Loucy (cell line): ENCODE measurements at regions not wholly inside any gene's neighbourhood (a gene's known extent, or its start where the extent isn't known, plus 50 kb on each side); places are given as distances from the start of the nearest gene placed in this dataset.

Experiments
- EZH2phosphoT487 ChIP-seq: fragments of 200-600 bp; IDR thresholded peaks from 2 replicates; pipeline ENCODE4 v1.6.1; 2018; ENCODE audit warnings: antibody characterized with exemption, mild to moderate bottlenecking, moderate library complexity, borderline replicate concordance
- TF ChIP-seq, protein P1 (sequence below): fragments of 200-600 bp; sonication (generic); conservative IDR thresholded peaks from 2 replicates; pipeline ENCODE4 v1.5.1; 2014; ENCODE audit warnings: mild to moderate bottlenecking, antibody characterized with exemption, low read length

DNA sequence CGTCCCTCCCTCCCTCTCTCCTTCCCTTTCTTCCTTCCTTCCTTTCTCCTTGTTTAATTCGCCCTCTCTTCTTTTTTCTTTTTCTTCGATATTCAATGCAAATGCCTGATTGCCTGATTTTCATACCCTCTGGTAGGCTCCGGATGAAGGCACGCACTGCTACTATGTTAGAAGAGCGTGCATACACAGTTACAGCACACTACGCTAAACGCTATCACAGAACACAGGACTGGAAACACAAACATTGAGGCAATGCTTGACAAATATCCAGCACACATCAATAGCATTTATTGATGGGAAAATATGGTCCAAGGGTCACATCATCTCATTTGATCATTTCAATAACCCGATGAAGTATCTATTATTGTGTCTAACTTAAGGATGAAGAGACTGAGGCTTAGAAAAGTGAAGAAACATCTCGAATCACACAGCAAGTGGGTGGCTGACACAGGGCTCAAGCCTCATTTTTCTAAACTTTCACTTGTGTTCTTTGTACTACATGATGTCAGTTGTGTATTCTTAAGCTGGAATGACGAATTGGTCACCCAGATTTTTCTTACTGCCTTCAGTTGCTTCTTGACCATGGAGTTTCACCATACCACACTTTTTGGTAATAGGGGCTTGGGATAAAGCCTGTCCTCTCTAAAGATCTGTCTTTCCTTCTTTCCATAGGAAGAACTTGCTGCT, 101.8 kb downstream of the TRIB2 start:
- TF ChIP-seq, protein P1, sequence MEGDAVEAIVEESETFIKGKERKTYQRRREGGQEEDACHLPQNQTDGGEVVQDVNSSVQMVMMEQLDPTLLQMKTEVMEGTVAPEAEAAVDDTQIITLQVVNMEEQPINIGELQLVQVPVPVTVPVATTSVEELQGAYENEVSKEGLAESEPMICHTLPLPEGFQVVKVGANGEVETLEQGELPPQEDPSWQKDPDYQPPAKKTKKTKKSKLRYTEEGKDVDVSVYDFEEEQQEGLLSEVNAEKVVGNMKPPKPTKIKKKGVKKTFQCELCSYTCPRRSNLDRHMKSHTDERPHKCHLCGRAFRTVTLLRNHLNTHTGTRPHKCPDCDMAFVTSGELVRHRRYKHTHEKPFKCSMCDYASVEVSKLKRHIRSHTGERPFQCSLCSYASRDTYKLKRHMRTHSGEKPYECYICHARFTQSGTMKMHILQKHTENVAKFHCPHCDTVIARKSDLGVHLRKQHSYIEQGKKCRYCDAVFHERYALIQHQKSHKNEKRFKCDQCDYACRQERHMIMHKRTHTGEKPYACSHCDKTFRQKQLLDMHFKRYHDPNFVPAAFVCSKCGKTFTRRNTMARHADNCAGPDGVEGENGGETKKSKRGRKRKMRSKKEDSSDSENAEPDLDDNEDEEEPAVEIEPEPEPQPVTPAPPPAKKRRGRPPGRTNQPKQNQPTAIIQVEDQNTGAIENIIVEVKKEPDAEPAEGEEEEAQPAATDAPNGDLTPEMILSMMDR, result no peak
- no peak for TF ChIP-seq EZH2phosphoT487
